T-helper 2 cell (primary cell): ENCODE measurements at regions not wholly inside any gene's neighbourhood (a gene's known extent, or its start where the extent isn't known, plus 50 kb on each side); places are given as distances from the start of the nearest gene placed in this dataset.
A peak's percentile ranks its signal among the peaks of the same experiment; 100 is the strongest.

Experiments
- DNase-seq, 5 experiments: peaks; one replicate each; pipeline versions ENCODE4 v3.0.0 to v3.0.0-alpha.2; 2012 to 2022

- no peak for DNase-seq
Observed at GRCh38 chr14:96931751-96932150, 134.6 kb downstream of the VRK1 start.

DNA sequence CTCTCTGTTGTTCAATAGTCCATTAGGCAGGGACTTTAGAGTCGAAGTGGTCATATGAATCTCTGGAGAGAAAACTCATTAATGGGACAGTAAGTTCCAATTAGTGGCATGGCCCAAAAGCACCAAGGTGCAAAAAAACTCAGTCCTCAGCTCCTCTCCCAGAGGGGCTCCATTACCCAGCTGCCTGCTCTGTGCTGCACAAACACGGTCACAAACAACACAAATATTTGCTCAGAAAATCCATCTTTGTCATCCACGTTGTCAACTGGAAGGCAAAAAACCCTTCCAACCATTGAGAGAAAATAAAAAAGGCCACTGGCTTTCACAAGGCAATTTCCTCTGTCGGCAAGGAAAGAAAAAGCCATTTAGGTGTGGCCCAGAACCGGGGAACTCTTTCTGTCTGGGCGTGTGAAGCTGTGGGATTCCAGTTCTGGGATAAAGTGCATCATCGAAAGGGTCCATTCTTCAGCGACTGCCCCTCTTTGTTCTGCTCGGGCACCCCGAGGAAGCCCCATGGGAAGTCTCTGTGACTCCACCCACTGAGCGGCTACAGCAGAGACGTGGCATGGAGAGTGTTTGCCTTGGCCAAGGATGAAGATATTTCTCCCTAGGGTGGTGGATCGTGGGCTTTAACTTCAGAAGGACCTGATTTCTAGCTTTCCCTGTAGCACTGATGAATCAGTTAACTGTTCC, 137.6 kb downstream of the VRK1 start:
- no peak for DNase-seq

DNA sequence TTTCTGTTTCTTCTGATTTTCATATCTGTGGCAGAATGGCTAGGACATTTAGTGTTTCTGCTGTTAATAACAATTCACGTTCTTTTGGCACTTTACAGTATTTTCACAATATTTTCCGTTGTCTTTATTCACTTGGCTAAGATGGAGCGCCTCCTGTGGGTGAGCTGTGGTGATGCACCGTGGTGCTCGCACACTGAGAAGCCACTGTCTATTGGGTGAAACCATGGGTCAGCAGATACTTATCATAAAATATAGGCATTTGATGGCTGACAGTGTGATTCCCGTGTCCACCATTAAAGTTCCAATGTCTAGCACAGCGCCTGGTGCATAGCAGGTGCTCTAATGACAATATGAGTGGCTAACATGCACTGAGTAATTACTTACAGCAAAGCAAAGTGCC, 141.8 kb downstream of the VRK1 start:
- DNase-seq, result no peak

GRCh38 chr14:96940009-96940408, 142.8 kb downstream of the VRK1 start:
- no peak for DNase-seq

GRCh38 chr14:96944297-96944696, 147.1 kb downstream of the VRK1 start:
- no peak for DNase-seq

DNA sequence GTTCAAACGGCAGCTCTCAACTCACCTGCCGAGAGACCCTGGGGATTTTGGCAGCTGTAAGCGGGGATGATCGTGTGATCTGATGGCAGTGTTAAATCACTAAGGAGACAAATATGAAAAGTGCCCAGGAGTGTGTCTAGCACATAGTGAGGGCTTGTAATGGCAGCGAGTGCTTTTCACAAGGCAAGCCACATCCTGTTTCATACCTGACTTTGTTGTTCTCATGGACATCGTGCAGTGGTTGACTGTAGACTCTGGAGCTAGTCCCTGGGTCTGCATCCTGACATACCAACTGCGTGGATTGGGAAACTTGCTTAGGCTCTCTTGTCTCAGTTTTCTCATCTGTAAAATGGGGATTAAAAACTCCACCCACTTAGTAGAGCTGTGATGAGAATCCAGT, 148.5 kb downstream of the VRK1 start:
- peak in 1 of 5 experiments; percentile 52 for DNase-seq

DNA sequence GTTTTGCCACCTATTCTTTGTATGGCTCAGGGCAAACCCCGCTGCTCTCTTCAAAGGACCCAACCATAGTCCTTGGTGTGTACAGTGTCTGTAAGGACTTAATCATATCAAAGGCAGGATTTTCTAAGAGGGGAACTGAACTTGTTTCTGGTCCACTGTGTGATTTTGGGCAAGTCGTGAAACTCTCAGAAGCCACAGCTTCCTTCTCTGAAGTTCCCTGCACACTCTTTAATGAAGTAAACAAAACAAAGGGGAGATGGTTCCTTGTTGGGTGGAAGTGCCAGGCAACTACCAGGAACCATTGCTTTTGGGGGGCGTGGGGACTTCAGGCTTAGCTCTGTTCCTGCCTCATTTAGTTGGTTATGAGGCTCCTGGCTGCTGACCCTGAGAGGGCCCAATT, 152.4 kb downstream of the VRK1 start:
- DNase-seq, result no peak

GRCh38 chr14:96951511-96951910, 154.3 kb downstream of the VRK1 start:
- DNase-seq, result no peak

GRCh38 chr14:96953087-96953874, 156.1 kb downstream of the VRK1 start:
- no peak for DNase-seq

GRCh38 chr14:96953875-96954185, 156.6 kb downstream of the VRK1 start:
- DNase-seq, result no peak

- no peak for DNase-seq
Observed at GRCh38 chr14:96956464-96957239, 159.5 kb downstream of the VRK1 start.

- no peak for DNase-seq
Observed at GRCh38 chr14:96958057-96958456, 160.9 kb downstream of the VRK1 start.

GRCh38 chr14:96959992-96960391, 162.8 kb downstream of the VRK1 start:
- DNase-seq, result no peak

GRCh38 chr14:96960598-96961116, 163.5 kb downstream of the VRK1 start:
- no peak for DNase-seq

DNA sequence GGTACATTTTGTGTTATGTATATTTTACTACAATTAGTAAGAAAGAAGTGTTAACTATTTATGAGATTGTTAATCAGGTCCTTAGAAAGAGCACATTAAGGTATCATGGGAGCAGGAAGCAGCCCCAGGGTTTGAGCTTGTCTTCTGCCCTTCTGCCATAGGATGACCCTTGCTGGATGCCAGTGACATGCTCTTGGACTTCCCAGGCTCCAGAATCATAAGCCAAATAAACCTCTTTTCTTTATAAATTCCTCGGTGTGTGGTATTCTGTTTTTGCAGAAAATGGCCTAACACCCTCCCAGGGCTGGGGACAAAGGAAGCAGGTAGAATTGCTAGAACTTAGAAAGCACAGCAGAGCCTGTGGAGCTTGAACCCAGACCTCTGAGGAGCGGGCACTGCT, 164.7 kb downstream of the VRK1 start:
- no peak for DNase-seq

- peak in 2 of 5 experiments; percentile 20 to 86 for DNase-seq
Observed at GRCh38 chr14:96962337-96962736, 165.2 kb downstream of the VRK1 start.

DNA sequence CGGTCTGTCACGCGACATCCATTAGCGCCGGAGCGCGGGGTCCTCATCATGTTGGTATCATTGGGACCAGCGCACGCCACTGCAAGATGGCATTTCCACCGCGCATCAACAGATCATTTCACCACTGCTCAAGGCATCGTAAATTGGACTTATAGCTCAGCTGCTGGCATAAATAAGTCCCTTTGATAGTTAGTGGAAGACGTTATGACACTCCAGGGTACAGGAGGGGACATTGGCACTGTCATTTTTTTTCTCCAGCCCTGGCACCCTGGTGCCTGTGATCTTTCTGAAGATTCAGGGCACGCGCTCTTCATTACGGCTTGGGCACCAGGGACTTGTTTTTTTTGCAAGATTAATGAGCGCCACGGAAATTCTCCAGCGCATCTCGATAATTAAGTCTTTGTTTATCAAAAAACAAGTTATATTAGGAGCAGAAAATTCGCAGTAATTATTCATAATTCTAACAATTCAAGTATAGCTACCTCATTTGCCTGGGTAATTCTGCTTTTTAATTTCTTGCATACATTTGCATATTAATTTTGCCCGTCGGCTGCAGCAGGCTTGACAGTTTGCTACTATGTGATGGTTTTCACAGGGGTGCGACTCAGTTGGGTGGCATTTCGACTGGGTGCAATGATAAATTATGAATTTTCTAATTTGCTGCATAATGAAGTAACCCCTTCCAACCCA, 167.7 kb downstream of the VRK1 start:
- no peak for DNase-seq

GRCh38 chr14:96965885-96966595, 168.9 kb downstream of the VRK1 start:
- no peak for DNase-seq

DNA sequence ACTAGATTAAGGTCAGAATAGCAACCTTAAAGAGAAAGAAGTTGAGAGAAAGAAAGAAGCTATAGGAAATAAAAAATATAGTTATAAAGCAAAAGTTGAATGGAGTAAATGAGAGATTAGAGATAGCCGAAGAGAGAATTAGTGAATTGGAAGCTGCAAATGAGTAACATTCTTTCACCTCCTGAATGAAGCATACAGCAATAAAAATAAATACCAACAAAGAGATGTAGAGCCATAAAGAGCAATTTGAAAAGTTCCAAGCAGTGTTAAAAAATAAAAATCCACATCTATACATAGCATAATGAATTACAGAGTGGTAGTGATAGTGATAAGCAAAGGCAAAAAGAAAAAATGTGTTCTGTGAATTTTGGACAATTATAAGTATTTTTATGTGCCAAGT, 177.9 kb downstream of the VRK1 start:
- DNase-seq, result no peak

DNA sequence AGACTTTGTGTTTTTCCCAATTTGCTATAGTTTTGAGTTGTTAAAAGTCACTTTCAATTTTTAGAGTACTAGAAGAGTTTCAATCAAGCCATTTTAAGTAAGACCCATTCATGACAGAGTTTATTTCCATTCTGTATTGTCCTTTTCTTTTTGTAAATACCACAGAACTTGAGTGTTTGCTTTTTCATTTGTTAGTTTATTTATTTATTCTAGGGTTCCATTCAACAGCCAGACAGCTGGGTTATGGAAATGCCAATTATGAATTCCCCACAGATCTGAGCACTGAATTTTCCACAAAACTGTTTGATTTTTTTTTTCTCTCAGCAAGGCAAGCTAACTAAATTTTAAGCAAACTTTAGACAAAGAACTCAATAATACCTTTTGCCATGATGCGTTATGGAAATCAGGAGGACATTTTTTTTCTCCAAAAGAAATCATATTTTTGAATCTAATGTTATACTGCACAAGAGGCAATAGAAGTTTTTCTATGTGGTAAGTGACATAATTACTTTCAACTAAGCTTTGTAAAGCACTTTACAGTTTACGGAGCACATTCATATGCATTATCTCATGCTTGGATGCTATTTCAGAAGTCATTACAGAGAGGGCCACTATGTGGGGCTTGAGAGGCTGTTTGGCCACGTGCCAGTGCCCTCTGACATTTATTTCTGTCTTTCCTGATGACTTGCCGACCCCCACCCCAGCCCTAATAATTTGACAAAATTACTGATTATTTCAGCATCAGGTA, 181.5 kb downstream of the VRK1 start:
- DNase-seq, result no peak

GRCh38 chr14:96979611-96980074, 182.5 kb downstream of the VRK1 start:
- no peak for DNase-seq
